GM12878 (cell line): ENCODE measurements at regions not wholly inside any gene's neighbourhood (a gene's known extent, or its start where the extent isn't known, plus 50 kb on each side); places are given as distances from the start of the nearest gene placed in this dataset.

Experiments used
- ATAC-seq: fragments of 200-7000 bp; cut with Tn5 transposase; 3 replicates; pipeline ENCODE4 v1.9.1; 2020; ENCODE audit warnings: mild to moderate bottlenecking, moderate library complexity
- BruUV-seq: library from RNA; stranded (reverse); fragments of 400-500 nt; replicated peaks from 2 replicates; lab custom pipeline; 2021; lab: Mats Ljungman, UMichigan
- CTCF ChIA-PET: fragments of 300-600 bp; sonication (Branson Sonifier 250); formaldehyde crosslinking; extraction: SDS; loops from one replicate; lab custom pipeline; 2021; ENCODE audit warnings: inconsistent platforms; lab: Yijun Ruan, JAX
- POLR2A ChIA-PET: fragments of 350-600 bp; formaldehyde crosslinking; extraction: SDS; loops from one replicate; lab custom pipeline; 2021; ENCODE audit warnings: inconsistent platforms; lab: Charles Lee
- RAD21 ChIA-PET: fragments of 300-600 bp; sonication (Branson Sonifier 250); formaldehyde crosslinking; loops from one replicate; lab custom pipeline; 2023; ENCODE audit warnings: antibody characterized with exemption; ENCODE audit not compliant: unreplicated experiment; lab: Charles Lee
- SMC1A ChIA-PET: fragments of 300-600 bp; sonication (Branson Sonifier 250); formaldehyde crosslinking; loops from one replicate; lab custom pipeline; 2023; ENCODE audit not compliant: unreplicated experiment, uncharacterized antibody; lab: Charles Lee
- DNase-seq: peaks from one replicate; pipeline ENCODE4 v3.0.0-alpha.2; 2011; ENCODE audit warnings: low read depth, low spot score
- FAIRE-seq: peaks from 3 replicates; lab custom pipeline; 2011; peaks lifted over from hg19 to GRCh38; lab: Jason Lieb, UNC
- H2AFZ ChIP-seq: 2 replicates; pipeline ENCODE4 v1.6.0; 2011; ENCODE audit warnings: low read depth, low read length, control low read depth; ENCODE audit not compliant: control insufficient read depth
- H3K27ac ChIP-seq: 2 replicates; pipeline ENCODE4 v1.5.1; 2011; ENCODE audit warnings: control low read depth; ENCODE audit not compliant: control insufficient read depth, insufficient read depth
- H3K27me3 ChIP-seq, 2 experiments: replicated peaks in 1 of 2; 2 replicates each; pipeline versions ENCODE4 v1.6.0 to v1.6.1; 2011; ENCODE audit warnings: low read length in 1 of 2; ENCODE audit not compliant: control insufficient read depth in 2 of 2, insufficient read depth in 2 of 2
- H3K36me3 ChIP-seq, 2 experiments: 2 replicates each; pipeline ENCODE4 v1.5.1; 2011; ENCODE audit warnings: low read length in 1 of 2; ENCODE audit not compliant: control insufficient read depth in 2 of 2, insufficient read depth in 2 of 2
- H3K4me1 ChIP-seq: 2 replicates; pipeline ENCODE4 v1.6.1; 2011; ENCODE audit warnings: mild to moderate bottlenecking, low read length, moderate library complexity, mixed read lengths; ENCODE audit not compliant: control insufficient read depth, insufficient read depth
- H3K4me2 ChIP-seq: 2 replicates; pipeline ENCODE4 v1.6.0; 2011; ENCODE audit warnings: control low read depth; ENCODE audit not compliant: control insufficient read depth, insufficient read depth
- H3K4me3 ChIP-seq: fragments of 200-600 bp; sonication (generic); 2 replicates; pipeline ENCODE4 v1.5.1; 2016
- H3K79me2 ChIP-seq: 2 replicates; pipeline ENCODE4 v1.6.0; 2011; ENCODE audit warnings: low read length; ENCODE audit not compliant: control insufficient read depth, insufficient read depth
- H3K9ac ChIP-seq: 2 replicates; pipeline ENCODE4 v1.8.0; 2011; ENCODE audit warnings: low read length, control low read depth, mixed read lengths; ENCODE audit not compliant: control insufficient read depth, insufficient read depth
- H3K9me3 ChIP-seq: replicated peaks from 3 replicates; pipeline ENCODE4 v1.5.1; 2011; ENCODE audit warnings: mild to moderate bottlenecking, low read length; ENCODE audit not compliant: control insufficient read depth, insufficient read depth
- H4K20me1 ChIP-seq: 2 replicates; pipeline ENCODE4 v1.6.0; 2011; ENCODE audit not compliant: control insufficient read depth, insufficient read depth
- BRCA1 ChIP-seq: IDR thresholded peaks from 2 replicates; pipeline ENCODE4 v1.6.1; 2011; ENCODE audit warnings: low read depth, low read length, improper control_type of control experiment
- EED ChIP-seq: sonication (generic); IDR thresholded peaks from 2 replicates; pipeline ENCODE4 v1.6.1; 2016; ENCODE audit warnings: antibody characterized with exemption, low read depth
- EGR1 ChIP-seq, 2 experiments: IDR thresholded peaks; 1 replicate in 1 of 2; 2 replicates in 1 of 2; pipeline ENCODE4 v1.6.1; 2011 to 2012; ENCODE audit warnings: low read depth in 2 of 2, low read length in 2 of 2, borderline replicate concordance in 1 of 2, mild to moderate bottlenecking in 1 of 2, moderate library complexity in 1 of 2
- MYC ChIP-seq: IDR thresholded peaks from 2 replicates; pipeline ENCODE4 v1.6.1; 2011; ENCODE audit warnings: mild to moderate bottlenecking, low read length, moderate library complexity, inconsistent platforms; ENCODE audit not compliant: insufficient read depth, insufficient replicate concordance, insufficient read length, severe bottlenecking
- PAX8 ChIP-seq: fragments of 450-650 bp; IDR thresholded peaks from 2 replicates; pipeline ENCODE4 v1.6.1; 2017; ENCODE audit warnings: mild to moderate bottlenecking, moderate library complexity
- RELA ChIP-seq: fragments of 450-650 bp; IDR thresholded peaks from 2 replicates; pipeline ENCODE4 v1.8.0; 2014; ENCODE audit warnings: borderline replicate concordance; ENCODE audit not compliant: partially characterized antibody
- RFX5 ChIP-seq: IDR thresholded peaks from 2 replicates; pipeline ENCODE4 v1.6.1; 2011; ENCODE audit warnings: low read depth, low read length, improper control_type of control experiment
- SREBF1 ChIP-seq: IDR thresholded peaks from 2 replicates; pipeline ENCODE4 v1.6.1; 2012; ENCODE audit warnings: mild to moderate bottlenecking, low read length
- TBL1XR1 ChIP-seq: IDR thresholded peaks from 2 replicates; pipeline ENCODE4 v1.6.1; 2012; ENCODE audit warnings: low read depth, low read length, improper control_type of control experiment
- in situ Hi-C: fragments of 300-500 bp; cut with MboI; formaldehyde crosslinking; loops from 9 replicates; pipeline ENCODE4 v1.14.3; 2018; ENCODE audit warnings: mixed read lengths
- intact Hi-C: fragments of 100-400 bp; cut with micrococcal nuclease; formaldehyde crosslinking; loops from one replicate; pipeline ENCODE4 v1.14.2; 2022; ENCODE audit not compliant: unreplicated experiment
- TF ChIP-seq, protein P1 (sequence below): IDR thresholded peaks from 2 replicates; pipeline ENCODE4 v1.6.1; 2012; ENCODE audit warnings: low read length, inconsistent platforms
- TF ChIP-seq, protein P2 (sequence below): fragments of 450-650 bp; IDR thresholded peaks from 2 replicates; pipeline ENCODE4 v1.6.1; 2017; ENCODE audit warnings: mild to moderate bottlenecking, moderate library complexity

DNA sequence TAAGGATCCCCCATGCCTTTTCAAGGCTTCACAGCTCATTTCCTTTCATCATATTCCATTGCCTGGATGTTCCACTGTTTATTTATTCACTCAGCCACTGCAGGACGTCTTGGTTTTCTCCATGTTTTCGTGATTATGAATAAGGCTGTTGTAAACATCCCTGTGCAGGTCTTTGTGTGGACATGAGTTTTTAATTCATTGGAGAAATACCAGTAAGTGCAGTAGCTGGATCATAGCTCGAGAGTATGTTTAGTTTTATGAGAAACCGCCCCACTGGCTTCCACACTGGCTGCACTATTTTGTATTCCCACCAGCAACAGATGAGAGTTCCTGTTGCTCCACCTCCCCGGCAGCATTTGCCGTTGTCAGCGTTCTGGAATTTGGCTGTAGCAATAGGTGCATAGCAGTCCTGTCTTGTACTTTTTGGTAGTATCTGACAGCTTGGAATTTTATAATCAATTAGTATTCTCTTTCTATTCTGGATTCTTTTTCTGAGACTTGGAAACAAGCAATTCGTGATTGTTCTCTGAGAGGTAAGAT, 269.9 kb upstream of the PITRM1 start (continued):
- TF ChIP-seq, protein P1, sequence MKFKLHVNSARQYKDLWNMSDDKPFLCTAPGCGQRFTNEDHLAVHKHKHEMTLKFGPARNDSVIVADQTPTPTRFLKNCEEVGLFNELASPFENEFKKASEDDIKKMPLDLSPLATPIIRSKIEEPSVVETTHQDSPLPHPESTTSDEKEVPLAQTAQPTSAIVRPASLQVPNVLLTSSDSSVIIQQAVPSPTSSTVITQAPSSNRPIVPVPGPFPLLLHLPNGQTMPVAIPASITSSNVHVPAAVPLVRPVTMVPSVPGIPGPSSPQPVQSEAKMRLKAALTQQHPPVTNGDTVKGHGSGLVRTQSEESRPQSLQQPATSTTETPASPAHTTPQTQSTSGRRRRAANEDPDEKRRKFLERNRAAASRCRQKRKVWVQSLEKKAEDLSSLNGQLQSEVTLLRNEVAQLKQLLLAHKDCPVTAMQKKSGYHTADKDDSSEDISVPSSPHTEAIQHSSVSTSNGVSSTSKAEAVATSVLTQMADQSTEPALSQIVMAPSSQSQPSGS = no peak

DNA sequence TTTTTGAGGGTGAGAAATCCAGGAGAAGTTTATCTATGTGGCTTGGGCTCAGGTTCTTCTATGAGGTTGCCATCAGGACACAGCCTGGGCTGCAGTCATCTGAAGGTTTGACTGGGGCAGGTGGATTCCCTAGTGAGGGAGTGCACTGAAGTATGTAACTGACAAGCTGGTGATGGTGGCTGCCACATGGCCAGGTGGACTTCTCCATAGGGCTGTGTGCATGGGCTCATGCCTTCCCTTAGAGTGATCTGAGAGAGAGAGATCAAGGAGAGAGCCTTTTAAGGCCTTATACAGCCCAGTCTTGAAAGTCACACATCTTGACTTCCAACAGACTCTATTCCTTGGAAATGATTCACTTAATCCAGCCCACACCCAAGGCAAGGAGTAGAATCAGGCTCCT, 266.6 kb upstream of the PITRM1 start:
- ATAC-seq (no peak), DNase-seq (no peak), FAIRE-seq (no peak)
- H3K36me3 ChIP-seq = no peaks in the 10 kb centered on the region
- H3K4me2 ChIP-seq = no peak overlapping the region
- ChIA-PET CTCF (no interaction called here), SMC1A (no interaction called here), POLR2A (no interaction called here), RAD21 (no interaction called here)
- H2AFZ ChIP-seq = no peak overlapping the region
- H3K9ac ChIP-seq = no peak overlapping the region
- no peak overlapping the region for H3K4me3 ChIP-seq
- H3K9me3 ChIP-seq = no peaks in the 10 kb centered on the region; the same call in 1 of the 3 replicates
- no TSS peak for BruUV-seq
- intact Hi-C loops (no loop called here), in situ Hi-C loops (no loop called here)
- H3K79me2 ChIP-seq = no peaks in the 10 kb centered on the region
- no peaks in the 10 kb centered on the region for H3K27me3 ChIP-seq
- H3K27ac ChIP-seq = no peak overlapping the region
- H4K20me1 ChIP-seq = no peaks in the 10 kb centered on the region
- H3K4me1 ChIP-seq = no peaks in the 10 kb centered on the region
- no peak for TF ChIP-seq EED
- no peak for TF ChIP-seq PAX8
- no peak for TF ChIP-seq BRCA1
- TF ChIP-seq MYC = no peak
- TF ChIP-seq, protein P2, sequence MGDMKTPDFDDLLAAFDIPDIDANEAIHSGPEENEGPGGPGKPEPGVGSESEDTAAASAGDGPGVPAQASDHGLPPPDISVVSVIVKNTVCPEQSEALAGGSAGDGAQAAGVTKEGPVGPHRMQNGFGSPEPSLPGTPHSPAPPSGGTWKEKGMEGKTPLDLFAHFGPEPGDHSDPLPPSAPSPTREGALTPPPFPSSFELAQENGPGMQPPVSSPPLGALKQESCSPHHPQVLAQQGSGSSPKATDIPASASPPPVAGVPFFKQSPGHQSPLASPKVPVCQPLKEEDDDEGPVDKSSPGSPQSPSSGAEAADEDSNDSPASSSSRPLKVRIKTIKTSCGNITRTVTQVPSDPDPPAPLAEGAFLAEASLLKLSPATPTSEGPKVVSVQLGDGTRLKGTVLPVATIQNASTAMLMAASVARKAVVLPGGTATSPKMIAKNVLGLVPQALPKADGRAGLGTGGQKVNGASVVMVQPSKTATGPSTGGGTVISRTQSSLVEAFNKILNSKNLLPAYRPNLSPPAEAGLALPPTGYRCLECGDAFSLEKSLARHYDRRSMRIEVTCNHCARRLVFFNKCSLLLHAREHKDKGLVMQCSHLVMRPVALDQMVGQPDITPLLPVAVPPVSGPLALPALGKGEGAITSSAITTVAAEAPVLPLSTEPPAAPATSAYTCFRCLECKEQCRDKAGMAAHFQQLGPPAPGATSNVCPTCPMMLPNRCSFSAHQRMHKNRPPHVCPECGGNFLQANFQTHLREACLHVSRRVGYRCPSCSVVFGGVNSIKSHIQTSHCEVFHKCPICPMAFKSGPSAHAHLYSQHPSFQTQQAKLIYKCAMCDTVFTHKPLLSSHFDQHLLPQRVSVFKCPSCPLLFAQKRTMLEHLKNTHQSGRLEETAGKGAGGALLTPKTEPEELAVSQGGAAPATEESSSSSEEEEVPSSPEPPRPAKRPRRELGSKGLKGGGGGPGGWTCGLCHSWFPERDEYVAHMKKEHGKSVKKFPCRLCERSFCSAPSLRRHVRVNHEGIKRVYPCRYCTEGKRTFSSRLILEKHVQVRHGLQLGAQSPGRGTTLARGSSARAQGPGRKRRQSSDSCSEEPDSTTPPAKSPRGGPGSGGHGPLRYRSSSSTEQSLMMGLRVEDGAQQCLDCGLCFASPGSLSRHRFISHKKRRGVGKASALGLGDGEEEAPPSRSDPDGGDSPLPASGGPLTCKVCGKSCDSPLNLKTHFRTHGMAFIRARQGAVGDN = no peak
- no peak for TF ChIP-seq SREBF1
- TF ChIP-seq EGR1 (IDR thresholded peaks at IDR 0.05; ENCODE audit: borderline replicate concordance in 1 of 2, low read depth in 2 of 2, low read length in 2 of 2) = no peak
- TF ChIP-seq RELA = no peak
- no peak for TF ChIP-seq RFX5
- no peak for TF ChIP-seq TBL1XR1
